Tongue (tissue), 1 donor: ENCODE measurements at regions not wholly inside any gene's neighbourhood (a gene's known extent, or its start where the extent isn't known, plus 50 kb on each side); places are given as distances from the start of the nearest gene placed in this dataset.
A peak's percentile ranks its signal among the peaks of the same experiment; 100 is the strongest.

Experiments used
- DNase-seq: peaks from one replicate; pipeline ENCODE4 v3.0.0-alpha.2; 2015

DNA sequence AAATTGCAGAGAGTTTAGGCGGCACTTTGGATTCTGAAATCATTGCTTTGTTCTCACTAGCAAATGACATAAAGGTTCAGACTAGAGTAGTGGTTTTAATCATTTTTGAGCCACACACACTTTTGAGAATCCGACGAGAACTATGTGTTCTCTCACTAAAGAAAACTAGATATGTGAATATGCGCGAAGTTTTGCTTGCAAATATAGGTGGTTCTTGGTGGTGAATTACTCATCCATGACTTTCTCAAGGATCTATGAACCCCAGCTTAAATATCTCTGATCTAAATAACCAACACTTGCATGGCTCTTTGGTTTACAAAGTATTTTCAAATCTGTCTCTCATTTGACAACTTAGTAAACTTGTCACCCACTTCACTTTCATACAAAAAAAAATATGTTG is 54.8 kb downstream of the NOG start:
- DNase-seq = no peak

- no peak for DNase-seq
Measured at GRCh38 chr17:56648806-56649205, 55.3 kb downstream of the NOG start.

DNA sequence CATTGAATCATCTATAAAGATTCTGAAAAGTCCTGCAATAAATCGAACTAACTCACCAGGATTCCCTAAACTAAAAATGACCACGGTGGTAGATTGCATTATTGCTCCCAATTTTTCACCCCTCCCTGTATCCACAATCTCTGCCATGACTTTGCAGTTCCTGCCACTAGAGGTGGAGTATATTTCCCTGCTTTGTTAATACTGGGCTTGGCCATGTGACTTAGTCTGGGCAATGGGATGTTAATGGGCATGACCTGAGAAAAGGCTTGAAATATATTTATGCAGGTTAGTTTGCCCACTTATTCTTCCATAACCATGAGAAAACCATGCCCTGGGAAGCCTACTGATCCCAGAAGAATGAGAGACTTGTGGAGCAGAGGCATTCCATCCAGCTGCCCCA is 59.1 kb downstream of the NOG start:
- DNase-seq = no peak

GRCh38 chr17:56653877-56654276 is 60.4 kb downstream of the NOG start:
- peak; percentile 72 for DNase-seq

- DNase-seq = peak; percentile 41
Measured at GRCh38 chr17:56656701-56657327, 63.3 kb downstream of the NOG start.

- no peak for DNase-seq
Measured at GRCh38 chr17:56658648-56659047, 65.1 kb downstream of the NOG start.

- DNase-seq = no peak
Measured at GRCh38 chr17:56659622-56660021, 66.1 kb downstream of the NOG start.

- no peak for DNase-seq
Measured at GRCh38 chr17:56661906-56662305, 68.4 kb downstream of the NOG start.

- peak; percentile 72 for DNase-seq
Measured at GRCh38 chr17:56665864-56666263, 72.4 kb downstream of the NOG start.

DNA sequence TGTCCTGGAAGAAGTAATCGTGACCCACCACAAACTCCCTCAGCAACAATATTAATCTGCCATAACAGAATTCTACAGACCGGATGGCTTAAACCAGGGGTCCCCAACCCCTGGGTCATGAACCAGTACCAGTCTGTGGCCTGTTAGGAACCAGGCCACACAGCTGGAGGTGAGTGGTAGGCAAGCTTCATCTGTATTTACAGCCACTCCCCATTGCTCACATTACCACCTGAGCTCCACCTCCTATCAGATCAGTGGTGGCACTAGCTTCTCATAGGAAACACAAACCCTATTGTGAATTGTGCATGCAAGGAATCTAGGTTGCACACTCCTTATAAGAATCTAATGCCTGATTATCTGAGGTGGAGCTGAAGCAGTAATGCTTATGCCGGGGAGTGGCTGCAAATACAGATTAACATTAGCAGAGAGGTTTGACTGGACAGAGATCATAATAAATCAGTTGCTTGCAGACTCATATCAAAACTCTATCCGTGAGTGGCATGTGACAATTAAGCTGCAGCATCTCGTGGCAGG is 74.5 kb downstream of the NOG start:
- DNase-seq = no peak

GRCh38 chr17:56672195-56672594 is 78.7 kb downstream of the NOG start:
- no peak for DNase-seq

- DNase-seq = no peak
Measured at GRCh38 chr17:56674401-56674925, 81.0 kb downstream of the NOG start.

DNA sequence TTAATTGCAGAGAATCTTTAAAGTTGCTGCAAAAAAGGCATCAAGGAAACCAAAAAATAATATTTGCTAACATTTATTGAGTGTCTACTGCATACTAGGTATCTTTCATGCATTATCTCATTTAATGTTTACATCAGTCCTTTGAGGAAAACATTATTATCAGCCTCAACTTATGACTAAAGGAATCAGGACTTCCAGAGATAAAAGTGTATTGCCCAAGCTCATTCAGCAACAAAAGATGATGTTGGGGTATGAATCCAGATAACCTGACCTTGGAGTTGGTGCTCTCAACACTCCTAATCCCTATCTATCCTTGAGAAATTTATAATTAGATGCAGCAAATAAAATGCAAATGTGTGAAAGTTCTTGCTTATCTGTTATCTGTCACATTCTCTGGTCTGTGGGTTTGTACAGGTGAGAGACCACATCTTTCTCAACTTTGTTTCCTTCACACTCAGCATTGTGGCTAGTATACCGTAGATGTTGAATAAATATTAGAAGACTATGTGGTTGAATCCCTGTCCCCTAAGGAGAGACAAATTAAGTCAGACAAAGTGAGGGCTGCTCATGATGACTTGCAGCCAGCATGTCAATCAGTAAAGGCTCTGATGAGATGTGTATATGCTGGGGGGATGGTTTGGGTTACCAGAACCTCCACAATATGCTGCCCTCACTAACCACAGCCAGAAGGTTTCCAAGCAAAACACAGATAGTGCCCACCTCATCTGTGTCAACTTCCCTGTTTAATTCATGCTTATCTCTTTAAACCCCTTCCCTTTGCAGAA is 82.6 kb downstream of the NOG start:
- DNase-seq = no peak

GRCh38 chr17:56676810-56677209 is 83.3 kb downstream of the NOG start:
- DNase-seq = no peak

DNA sequence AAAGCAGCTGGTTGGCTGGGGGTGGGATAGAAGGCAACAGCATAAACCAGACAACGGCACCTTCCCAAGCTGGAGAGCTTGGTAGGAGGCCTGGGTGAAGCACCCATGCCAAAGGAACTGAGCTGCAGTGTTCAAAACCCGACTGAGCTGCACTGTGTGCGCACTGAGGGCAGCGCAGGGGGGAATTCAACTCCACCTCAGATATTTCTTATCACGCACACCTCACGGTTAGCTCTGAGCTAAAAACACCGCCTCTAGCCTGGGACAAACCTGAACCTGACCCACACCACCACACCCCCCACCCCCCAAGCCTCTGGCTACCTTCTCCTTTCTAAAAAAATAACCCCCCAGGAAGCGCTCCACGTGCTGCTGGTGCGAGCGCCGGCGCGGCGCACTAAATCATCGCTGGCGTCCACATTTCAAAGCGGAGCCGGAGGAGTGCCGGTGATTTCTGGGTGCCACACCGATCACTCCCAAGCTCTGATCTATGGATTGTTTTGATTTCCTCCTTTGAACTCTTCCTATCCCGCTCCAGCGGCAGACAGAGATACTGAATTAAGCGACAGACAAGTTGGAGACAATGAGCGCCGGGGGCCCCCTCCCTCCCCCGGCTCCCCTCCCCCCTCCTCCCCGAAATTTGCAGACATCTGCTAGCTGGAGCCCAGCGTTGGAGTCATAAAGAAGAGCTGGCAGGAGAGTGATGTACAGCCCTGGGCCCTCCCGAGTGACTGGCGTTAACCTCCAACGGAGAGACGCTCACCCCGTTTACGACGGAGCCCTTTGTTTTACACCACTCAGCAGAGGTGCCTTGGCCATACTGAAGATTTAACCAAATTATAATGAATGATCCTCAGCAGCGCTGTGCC is 85.0 kb downstream of the NOG start:
- peak; percentile 60 for DNase-seq

- DNase-seq = peak; percentile 80
Measured at GRCh38 chr17:56679115-56679776, 85.7 kb downstream of the NOG start.

DNA sequence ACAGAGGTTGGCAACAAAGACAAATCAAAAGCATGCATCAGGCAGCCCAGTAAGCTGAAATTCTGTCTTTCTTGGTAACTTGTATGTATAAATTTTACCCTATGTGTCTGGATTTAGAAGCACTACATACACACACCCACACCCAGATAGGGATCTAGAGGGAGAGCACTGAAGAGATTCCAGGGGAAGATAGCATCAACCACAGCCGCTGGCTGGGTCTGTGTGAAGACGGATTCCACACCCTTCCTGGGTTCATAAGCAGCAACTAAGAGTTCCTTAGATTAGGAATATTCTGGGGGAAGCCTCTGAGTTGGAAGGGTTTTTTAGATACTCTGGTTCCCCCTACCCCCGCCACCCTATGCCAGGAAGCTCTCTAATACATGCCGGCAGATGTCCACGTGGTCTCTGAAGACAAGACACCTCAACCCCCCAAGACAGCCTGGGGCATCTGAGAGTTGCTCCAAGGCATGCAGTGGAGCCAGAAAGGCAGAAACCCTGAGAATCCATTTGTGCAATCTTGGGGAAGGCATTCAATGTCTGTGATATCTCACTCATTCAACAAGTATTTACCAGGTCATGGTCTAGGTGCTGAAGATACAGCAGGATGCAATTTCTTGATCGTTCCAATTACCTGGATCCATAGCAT is 86.4 kb downstream of the NOG start:
- no peak for DNase-seq

DNA sequence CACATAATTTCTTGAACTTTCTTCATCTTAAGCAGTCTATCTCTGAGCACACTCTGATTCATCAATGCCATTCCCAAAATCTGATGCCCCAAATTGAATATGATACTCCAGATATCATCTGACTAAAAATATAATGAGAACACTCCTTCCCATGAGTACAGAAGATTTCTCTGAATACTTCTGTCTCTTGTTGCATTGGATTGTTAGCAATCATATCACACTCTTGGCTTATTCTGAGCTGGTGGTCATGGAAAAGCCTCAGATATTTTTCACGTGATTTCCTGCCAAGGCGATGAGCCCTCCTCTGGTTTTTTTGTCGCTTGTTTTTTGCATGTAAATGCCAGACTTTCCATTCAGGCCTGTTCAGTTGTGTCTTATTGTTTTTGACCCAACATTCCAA is 87.2 kb downstream of the NOG start:
- no peak for DNase-seq

- DNase-seq = peak; percentile 80
Measured at GRCh38 chr17:56681561-56682266, 88.2 kb downstream of the NOG start.

DNA sequence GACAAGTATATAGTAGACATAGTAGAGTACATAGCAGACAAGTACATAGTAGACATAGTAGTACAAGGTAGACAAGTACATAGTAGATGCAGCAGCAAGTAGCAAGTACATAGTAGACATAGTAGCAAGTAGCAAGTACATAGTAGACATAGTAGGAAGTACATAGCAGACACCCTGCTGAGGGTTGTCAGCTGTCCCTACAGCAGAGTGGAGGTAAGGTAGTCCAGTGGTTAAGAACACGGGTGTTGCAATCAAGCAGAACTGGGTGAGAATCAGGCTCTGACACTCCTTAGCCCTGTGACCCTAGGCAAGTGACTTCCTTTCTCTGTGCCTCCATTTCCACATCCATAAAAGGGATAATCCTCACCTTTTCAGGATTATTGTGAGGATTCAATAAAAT is 94.7 kb downstream of the NOG start:
- DNase-seq = no peak
